ENCODE measurements at regions not wholly inside any gene's neighbourhood (a gene's known extent, or its start where the extent isn't known, plus 50 kb on each side); places are given as distances from the start of the nearest gene placed in this dataset.

DNA sequence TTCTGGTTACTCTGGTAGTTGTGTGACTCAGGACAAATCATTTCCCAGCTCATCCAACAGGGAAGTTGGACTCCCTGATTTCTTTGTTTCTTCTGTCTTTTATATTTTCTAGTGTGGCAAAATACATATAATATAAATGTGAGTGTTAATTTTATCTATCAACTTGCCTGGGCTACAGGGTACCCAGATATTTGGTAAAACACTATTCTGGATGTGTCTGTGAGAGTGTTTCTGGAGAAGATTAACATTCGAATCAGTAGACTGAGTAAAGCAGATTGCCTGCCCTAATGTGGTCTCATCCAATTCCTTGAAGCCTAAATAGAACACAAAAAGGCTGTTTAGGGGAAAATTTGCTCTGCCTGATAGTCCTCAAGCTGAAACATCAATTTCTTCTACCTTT, 91.1 kb upstream of the EPCAM start:
- Mint-ChIP-seq H3K36me3 (ENCODE audit: low read depth) (no peaks in the 10 kb centered on the region), H3K4me3 (no peak overlapping the region), H3K9me3 (no peaks in the 10 kb centered on the region), H3K4me1 (ENCODE audit: low read depth) (peaks cover 29% of the 10 kb centered on the region), H3K27ac (no peak overlapping the region), H3K27me3 (ENCODE audit: insufficient read depth) (no peaks in the 10 kb centered on the region)
- no peak for TF ChIP-seq CTCF (IDR thresholded peaks at IDR 0.05)
- no peak for DNase-seq

DNA sequence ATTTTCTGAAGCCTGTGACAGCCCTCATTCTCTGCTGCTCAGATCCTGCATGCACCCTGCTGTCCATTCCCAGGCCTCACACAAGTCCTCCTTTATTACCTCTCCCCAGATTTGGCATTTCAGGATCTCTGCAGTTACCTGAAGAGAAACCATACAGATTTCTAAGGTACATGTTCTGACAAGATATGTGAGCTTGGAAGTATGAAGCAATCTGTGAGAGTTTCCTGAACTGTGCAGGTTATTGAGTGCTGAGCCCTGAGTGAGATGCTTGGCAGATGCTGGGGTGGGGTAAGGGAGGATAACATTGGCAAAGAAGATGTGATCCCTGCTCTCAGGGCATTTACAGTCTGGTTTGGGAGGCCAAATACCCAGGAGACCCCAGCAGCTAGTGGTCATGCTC, 91.9 kb upstream of the EPCAM start:
- TF ChIP-seq CTCF (IDR thresholded peaks at IDR 0.05) = no peak
- Mint-ChIP-seq H3K9me3 (no peaks in the 10 kb centered on the region), H3K27me3 (ENCODE audit: insufficient read depth) (no peaks in the 10 kb centered on the region), H3K27ac (no peak overlapping the region), H3K4me3 (no peak overlapping the region), H3K36me3 (ENCODE audit: low read depth) (no peaks in the 10 kb centered on the region), H3K4me1 (ENCODE audit: low read depth) (peaks cover 26% of the 10 kb centered on the region)
- DNase-seq = no peak

- no peak for DNase-seq
- no peaks in the 10 kb centered on the region; the same call in 1 of the 2 replicates for H3K27me3 Mint-ChIP-seq (ENCODE audit: insufficient read depth)
- H3K27ac Mint-ChIP-seq = no peak overlapping the region
- peaks cover 33% of the 10 kb centered on the region for H3K4me1 Mint-ChIP-seq (ENCODE audit: low read depth)
- no peaks in the 10 kb centered on the region for H3K36me3 Mint-ChIP-seq (ENCODE audit: low read depth)
- TF ChIP-seq CTCF (IDR thresholded peaks at IDR 0.05) = no peak
- no peaks in the 10 kb centered on the region for H3K9me3 Mint-ChIP-seq
- H3K4me3 Mint-ChIP-seq = no peak overlapping the region
Measured at GRCh38 chr2:47276061-47276460, 93.0 kb upstream of the EPCAM start.

- Mint-ChIP-seq H3K4me3 (peak overlapping the region; percentile 6), H3K36me3 (ENCODE audit: low read depth) (peaks cover 6% of the 10 kb centered on the region), H3K9me3 (no peaks in the 10 kb centered on the region), H3K4me1 (ENCODE audit: low read depth) (peaks cover 52% of the 10 kb centered on the region), H3K27me3 (ENCODE audit: insufficient read depth) (no peaks in the 10 kb centered on the region; the same call in 1 of the 2 replicates), H3K27ac (peak overlapping the region; percentile 75)
- TF ChIP-seq CTCF (IDR thresholded peaks at IDR 0.05) = peak; percentile 56
- DNase-seq = peak; percentile 86
Measured at GRCh38 chr2:47274054-47274782, 94.9 kb upstream of the EPCAM start.

GRCh38 chr2:47272905-47273758, 96.0 kb upstream of the EPCAM start:
- DNase-seq = no peak
- H3K27ac Mint-ChIP-seq = peak overlapping the region; percentile 26; the same call in 1 of the 2 replicates
- no peaks in the 10 kb centered on the region; the same call in 1 of the 2 replicates for H3K27me3 Mint-ChIP-seq (ENCODE audit: insufficient read depth)
- peaks cover 6% of the 10 kb centered on the region for H3K36me3 Mint-ChIP-seq (ENCODE audit: low read depth)
- TF ChIP-seq CTCF (IDR thresholded peaks at IDR 0.05) = no peak
- no peaks in the 10 kb centered on the region for H3K9me3 Mint-ChIP-seq
- peak overlapping the region; percentile 60; the same call in 1 of the 2 replicates for H3K4me3 Mint-ChIP-seq
- H3K4me1 Mint-ChIP-seq (ENCODE audit: low read depth) = peaks cover 52% of the 10 kb centered on the region
